GM23338 (cell line): ENCODE measurements at regions not wholly inside any gene's neighbourhood (a gene's known extent, or its start where the extent isn't known, plus 50 kb on each side); places are given as distances from the start of the nearest gene placed in this dataset.
A peak's percentile ranks its signal among the peaks of the same experiment; 100 is the strongest.

Experiments
- ATAC-seq: fragments of 200-7000 bp; cut with Tn5 transposase; 3 replicates; pipeline ENCODE4 v1.9.1; 2020
- DNase-seq: peaks from one replicate; pipeline ENCODE4 v3.0.0-alpha.2; 2015; ENCODE audit warnings: low spot score
- H2AFZ ChIP-seq: fragments of 200-600 bp; sonication (generic); 2 replicates; pipeline ENCODE4 v1.8.0; 2016; ENCODE audit warnings: antibody characterized with exemption, mild to moderate bottlenecking, moderate library complexity
- H3F3A ChIP-seq: fragments of 200-600 bp; sonication (generic); replicated peaks from 2 replicates; pipeline ENCODE4 v1.8.0; 2017; ENCODE audit warnings: antibody characterized with exemption, mixed run types, low read depth
- H3K27ac ChIP-seq: fragments of 200-600 bp; sonication (generic); 2 replicates; pipeline ENCODE4 v1.6.1; 2016; ENCODE audit warnings: low read depth
- H3K27me3 ChIP-seq: fragments of 200-600 bp; sonication (generic); 2 replicates; pipeline ENCODE4 v1.8.0; 2016; ENCODE audit warnings: mild to moderate bottlenecking, mixed run types, moderate library complexity; ENCODE audit not compliant: insufficient read depth
- H3K36me3 ChIP-seq: fragments of 200-600 bp; sonication (generic); 2 replicates; pipeline ENCODE4 v1.8.0; 2016; ENCODE audit warnings: mild to moderate bottlenecking; ENCODE audit not compliant: insufficient read depth
- H3K4me1 ChIP-seq: fragments of 200-600 bp; sonication (generic); 2 replicates; pipeline ENCODE4 v1.8.0; 2016; ENCODE audit warnings: mild to moderate bottlenecking, moderate library complexity; ENCODE audit not compliant: insufficient read depth
- H3K4me2 ChIP-seq: fragments of 200-600 bp; sonication (generic); 2 replicates; pipeline ENCODE4 v1.7.1; 2017; ENCODE audit warnings: mixed run types
- H3K4me3 ChIP-seq: fragments of 200-600 bp; sonication (generic); 2 replicates; pipeline ENCODE4 v1.6.1; 2016; ENCODE audit warnings: mixed run types
- H3K79me2 ChIP-seq: fragments of 200-600 bp; sonication (generic); replicated peaks from 2 replicates; pipeline ENCODE4 v1.8.0; 2017; ENCODE audit warnings: mild to moderate bottlenecking; ENCODE audit not compliant: insufficient read depth
- H3K9me2 ChIP-seq: fragments of 200-600 bp; sonication (generic); 2 replicates; pipeline ENCODE4 v1.8.0; 2017; ENCODE audit not compliant: insufficient read depth
- H4K20me1 ChIP-seq: fragments of 200-600 bp; sonication (generic); replicated peaks from 2 replicates; pipeline ENCODE4 v1.8.0; 2017; ENCODE audit warnings: mild to moderate bottlenecking; ENCODE audit not compliant: insufficient read depth
- H3K27ac Mint-ChIP-seq: 2 replicates; pipeline ENCODE4 v1.8.0; 2020; ENCODE audit warnings: inconsistent platforms, mild to moderate bottlenecking, moderate library complexity, mixed read lengths
- H3K27me3 Mint-ChIP-seq: 3 replicates; pipeline ENCODE4 v1.8.0; 2022; ENCODE audit warnings: low read depth, mild to moderate bottlenecking, moderate library complexity, mixed read lengths, inconsistent platforms; ENCODE audit not compliant: insufficient read depth, poor library complexity
- H3K36me3 Mint-ChIP-seq: 3 replicates; pipeline ENCODE4 v1.8.0; 2021; ENCODE audit warnings: low read depth, mild to moderate bottlenecking, inconsistent platforms, moderate library complexity, mixed read lengths
- H3K4me1 Mint-ChIP-seq: 3 replicates; pipeline ENCODE4 v1.8.0; 2020; ENCODE audit warnings: mild to moderate bottlenecking, inconsistent platforms, mixed read lengths
- H3K4me3 Mint-ChIP-seq: 3 replicates; pipeline ENCODE4 v1.8.0; 2021; ENCODE audit warnings: moderate library complexity, mild to moderate bottlenecking, inconsistent platforms, mixed read lengths
- H3K9me3 Mint-ChIP-seq: 3 replicates; pipeline ENCODE4 v1.8.0; 2020; ENCODE audit warnings: moderate library complexity, mild to moderate bottlenecking, inconsistent platforms, mixed read lengths
- CREB1 ChIP-seq: fragments of 250-450 bp; sonication (Bioruptor Pico); IDR thresholded peaks from 2 replicates; pipeline ENCODE4 v1.5.0; 2020; ENCODE audit warnings: low read depth, mild to moderate bottlenecking, moderate library complexity
- CTCF ChIP-seq, 2 experiments: fragments of 200-600 bp in 1 of 2; sonication (generic) in 1 of 2; conservative IDR thresholded peaks; 2 replicates each; pipeline versions ENCODE4 v1.5.1 to v1.6.1; 2016 to 2017; ENCODE audit warnings: antibody characterized with exemption in 2 of 2, low read depth in 2 of 2, mild to moderate bottlenecking in 2 of 2, moderate library complexity in 1 of 2
- ETS1 ChIP-seq: IDR thresholded peaks from 2 replicates; pipeline ENCODE4 v1.6.1; 2016; ENCODE audit warnings: antibody characterized with exemption
- EZH2 ChIP-seq: fragments of 200-600 bp; sonication (generic); IDR thresholded peaks from one replicate; pipeline ENCODE4 v1.8.0; 2017; ENCODE audit warnings: antibody characterized with exemption, mild to moderate bottlenecking, low read depth; ENCODE audit not compliant: unreplicated experiment
- EZH2phosphoT487 ChIP-seq: fragments of 200-600 bp; sonication (generic); IDR thresholded peaks from one replicate; pipeline ENCODE4 v1.8.1; 2018; ENCODE audit warnings: antibody characterized with exemption; ENCODE audit not compliant: unreplicated experiment
- JUNB ChIP-seq: IDR thresholded peaks from one replicate; pipeline ENCODE4 v1.6.1; 2016; ENCODE audit warnings: antibody characterized with exemption; ENCODE audit not compliant: unreplicated experiment
- NANOG ChIP-seq: IDR thresholded peaks from 2 replicates; pipeline ENCODE4 v1.6.1; 2016; ENCODE audit warnings: antibody characterized with exemption, borderline replicate concordance
- POLR2AphosphoS5 ChIP-seq: IDR thresholded peaks from 2 replicates; pipeline ENCODE4 v1.6.1; 2016; ENCODE audit warnings: antibody characterized with exemption, low read depth
- REST ChIP-seq: IDR thresholded peaks from one replicate; pipeline ENCODE4 v1.6.1; 2018; ENCODE audit warnings: antibody characterized with exemption; ENCODE audit not compliant: unreplicated experiment
- STAT1 ChIP-seq: IDR thresholded peaks from one replicate; pipeline ENCODE4 v1.6.1; 2016; ENCODE audit warnings: antibody characterized with exemption; ENCODE audit not compliant: unreplicated experiment
- ZNF114 ChIP-seq: fragments of 250-450 bp; sonication (Bioruptor Pico); IDR thresholded peaks from 2 replicates; pipeline ENCODE4 v1.5.0; 2020; ENCODE audit warnings: mild to moderate bottlenecking, moderate library complexity
- ZNF331 ChIP-seq: fragments of 250-450 bp; sonication (Bioruptor Pico); IDR thresholded peaks from 2 replicates; pipeline ENCODE4 v1.5.0; 2020; ENCODE audit warnings: low read depth, mild to moderate bottlenecking, moderate library complexity
- ZNF462 ChIP-seq: fragments of 250-450 bp; sonication (Bioruptor Pico); IDR thresholded peaks from 2 replicates; pipeline ENCODE4 v1.5.0; 2020; ENCODE audit warnings: mild to moderate bottlenecking, moderate library complexity

GRCh38 chr5:157944938-157945337 lies 86.0 kb upstream of the CLINT1 start (continued):
- no peak for TF ChIP-seq REST
- TF ChIP-seq EZH2 = no peak
- TF ChIP-seq CTCF (conservative IDR thresholded peaks at IDR 0.05; ENCODE audit: low read depth in 2 of 2) = no peak
- TF ChIP-seq JUNB = no peak
- TF ChIP-seq CREB1 = no peak
- TF ChIP-seq POLR2AphosphoS5 = no peak
- TF ChIP-seq ZNF114 = no peak
- TF ChIP-seq STAT1 = no peak
- TF ChIP-seq NANOG = no peak
- no peak for TF ChIP-seq ETS1
- TF ChIP-seq ZNF331 (CRISPR knock-in tag) = no peak

GRCh38 chr5:157944077-157944633 lies 85.2 kb upstream of the CLINT1 start:
- H3K36me3 Mint-ChIP-seq = no peaks in the 10 kb centered on the region
- Histone ChIP-seq H3K27ac (no peak overlapping the region; the same call in none of the 2 replicates), H3K4me1 (peaks cover 26% of the 10 kb centered on the region), H2AFZ (peak overlapping the region; percentile 3; the same call in 1 of the 2 replicates), H3K9me2 (no peaks in the 10 kb centered on the region), H3K4me2 (no peak overlapping the region), H3K4me3 (no peak overlapping the region), H3K79me2 (no peaks in the 10 kb centered on the region), H3K27me3 (no peaks in the 10 kb centered on the region), H4K20me1 (no peaks in the 10 kb centered on the region), H3K36me3 (no peaks in the 10 kb centered on the region), H3F3A (no peaks in the 10 kb centered on the region)
- no peaks in the 10 kb centered on the region for H3K9me3 Mint-ChIP-seq
- ATAC-seq = peak; percentile 11; the same call in 2 of the 3 replicates
- peaks cover 34% of the 10 kb centered on the region for H3K4me1 Mint-ChIP-seq
- H3K27ac Mint-ChIP-seq = peak overlapping the region; percentile 68
- H3K27me3 Mint-ChIP-seq = peaks cover 10% of the 10 kb centered on the region
- DNase-seq = no peak
- no peak overlapping the region for H3K4me3 Mint-ChIP-seq
- TF ChIP-seq STAT1 = no peak
- TF ChIP-seq EZH2phosphoT487 = no peak
- TF ChIP-seq ZNF114 = no peak
- TF ChIP-seq CREB1 = no peak
- TF ChIP-seq ZNF331 (CRISPR knock-in tag) = no peak
- TF ChIP-seq ZNF462 (CRISPR knock-in tag) = no peak
- no peak for TF ChIP-seq JUNB
- TF ChIP-seq POLR2AphosphoS5 = no peak
